Kidney (tissue), 13 donors: ENCODE measurements at regions not wholly inside any gene's neighbourhood (a gene's known extent, or its start where the extent isn't known, plus 50 kb on each side); places are given as distances from the start of the nearest gene placed in this dataset.

Experiments used
- DNase-seq, 5 donors: peaks; one replicate each; pipeline ENCODE4 v3.0.0-alpha.2; 2013 to 2020
- FAIRE-seq: peaks from 2 replicates; lab custom pipeline; 2012; peaks lifted over from hg19 to GRCh38; lab: Jason Lieb, UNC
- H3K27ac ChIP-seq, 2 donors: one replicate each; pipeline ENCODE4 v1.7.0; 2013; ENCODE audit warnings: low read depth in 2 of 2, low read length in 2 of 2, inconsistent platforms in 1 of 2
- H3K27me3 ChIP-seq: one replicate; pipeline ENCODE4 v1.7.1; 2013; ENCODE audit warnings: low read length, inconsistent platforms; ENCODE audit not compliant: control insufficient read depth, insufficient read depth
- H3K36me3 ChIP-seq, 3 donors: one replicate each; pipeline versions ENCODE4 v1.7.0 to v1.7.1; 2013; ENCODE audit warnings: low read length in 3 of 3, control low read depth in 1 of 3, inconsistent platforms in 1 of 3; ENCODE audit not compliant: insufficient read depth in 3 of 3, control insufficient read depth in 2 of 3
- H3K4me1 ChIP-seq, 3 donors: one replicate each; pipeline versions ENCODE4 v1.7.0 to v1.7.1; 2013; ENCODE audit warnings: low read length in 3 of 3, inconsistent platforms in 1 of 3, low read depth in 1 of 3; ENCODE audit not compliant: control insufficient read depth in 2 of 3, insufficient read depth in 2 of 3
- H3K4me3 ChIP-seq, 3 donors: one replicate each; pipeline versions ENCODE4 v1.7.0 to v1.8.1; 2013; ENCODE audit warnings: low read length in 3 of 3, control low read depth in 1 of 3, inconsistent platforms in 1 of 3
- H3K9ac ChIP-seq, 3 donors: one replicate each; pipeline versions ENCODE4 v1.7.0 to v1.7.1; 2013; ENCODE audit warnings: low read length in 3 of 3, control low read depth in 1 of 3, inconsistent platforms in 1 of 3
- H3K9me3 ChIP-seq, 3 donors: one replicate each; pipeline versions ENCODE4 v1.7.0 to v1.7.1; 2013; ENCODE audit warnings: low read length in 3 of 3, control low read depth in 1 of 3, inconsistent platforms in 1 of 3; ENCODE audit not compliant: control insufficient read depth in 2 of 3, insufficient read depth in 1 of 3
- intact Hi-C: fragments of 100-400 bp; cut with DNase I; formaldehyde crosslinking; loops from one replicate; pipeline ENCODE4 v1.11.1; 2022
- TF ChIP-seq, protein P1 (sequence below): IDR thresholded peaks from 3 replicates; pipeline ENCODE4 v1.5.1; 2012; ENCODE audit warnings: mild to moderate bottlenecking, moderate library complexity, borderline replicate concordance; ENCODE audit not compliant: insufficient read depth; ENCODE audit errors: extremely low read depth
- donor health status: control.
- donor health status: control.
- donor health status: control.
- donor health status: control.
- donor health status: control.
- donor health status: DM: yes; HTN: yes; CAD: no.
- donor health status: Normal renal cell carcinoma (clear cell type).

DNA sequence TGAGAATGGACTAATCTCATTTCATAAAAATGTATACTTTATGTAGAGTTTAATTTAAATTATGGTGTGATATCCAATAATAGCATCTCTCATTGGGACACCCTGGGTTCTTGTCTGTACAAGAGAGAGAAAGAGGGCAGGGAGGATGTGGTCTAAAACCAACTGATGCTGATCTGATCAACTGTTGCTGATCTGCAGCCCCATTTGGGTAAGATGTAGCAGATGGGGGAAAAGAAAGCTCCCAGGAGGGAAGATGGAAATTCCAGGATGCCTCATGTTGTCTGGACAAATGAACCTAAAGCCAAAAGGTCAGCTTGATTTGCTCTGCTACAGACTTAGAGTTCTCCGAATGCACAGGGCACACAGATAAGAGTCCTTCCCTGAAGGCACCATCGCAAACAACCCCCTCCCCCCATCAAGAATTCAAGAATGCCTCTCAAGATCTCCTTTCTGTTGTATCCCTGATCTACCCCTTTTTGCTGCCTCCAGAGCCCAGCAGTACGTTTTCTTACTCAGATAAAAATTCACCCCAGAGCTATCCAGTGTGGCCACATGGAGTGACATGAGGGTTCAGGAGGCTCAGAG, 171.4 kb upstream of the INHBA start:
- Histone ChIP-seq H3K9ac (no peak overlapping the region), H3K9me3 (no peaks in the 10 kb centered on the region), H3K27me3 (no peaks in the 10 kb centered on the region), H3K4me3 (no peak overlapping the region), H3K4me1 (no peaks in the 10 kb centered on the region), H3K36me3 (no peaks in the 10 kb centered on the region), H3K27ac (no peak overlapping the region)
- DNase-seq (no peak), FAIRE-seq (no peak)
- TF ChIP-seq, protein P1, sequence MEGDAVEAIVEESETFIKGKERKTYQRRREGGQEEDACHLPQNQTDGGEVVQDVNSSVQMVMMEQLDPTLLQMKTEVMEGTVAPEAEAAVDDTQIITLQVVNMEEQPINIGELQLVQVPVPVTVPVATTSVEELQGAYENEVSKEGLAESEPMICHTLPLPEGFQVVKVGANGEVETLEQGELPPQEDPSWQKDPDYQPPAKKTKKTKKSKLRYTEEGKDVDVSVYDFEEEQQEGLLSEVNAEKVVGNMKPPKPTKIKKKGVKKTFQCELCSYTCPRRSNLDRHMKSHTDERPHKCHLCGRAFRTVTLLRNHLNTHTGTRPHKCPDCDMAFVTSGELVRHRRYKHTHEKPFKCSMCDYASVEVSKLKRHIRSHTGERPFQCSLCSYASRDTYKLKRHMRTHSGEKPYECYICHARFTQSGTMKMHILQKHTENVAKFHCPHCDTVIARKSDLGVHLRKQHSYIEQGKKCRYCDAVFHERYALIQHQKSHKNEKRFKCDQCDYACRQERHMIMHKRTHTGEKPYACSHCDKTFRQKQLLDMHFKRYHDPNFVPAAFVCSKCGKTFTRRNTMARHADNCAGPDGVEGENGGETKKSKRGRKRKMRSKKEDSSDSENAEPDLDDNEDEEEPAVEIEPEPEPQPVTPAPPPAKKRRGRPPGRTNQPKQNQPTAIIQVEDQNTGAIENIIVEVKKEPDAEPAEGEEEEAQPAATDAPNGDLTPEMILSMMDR, result no peak
- intact Hi-C loops, result no loop called here

DNA sequence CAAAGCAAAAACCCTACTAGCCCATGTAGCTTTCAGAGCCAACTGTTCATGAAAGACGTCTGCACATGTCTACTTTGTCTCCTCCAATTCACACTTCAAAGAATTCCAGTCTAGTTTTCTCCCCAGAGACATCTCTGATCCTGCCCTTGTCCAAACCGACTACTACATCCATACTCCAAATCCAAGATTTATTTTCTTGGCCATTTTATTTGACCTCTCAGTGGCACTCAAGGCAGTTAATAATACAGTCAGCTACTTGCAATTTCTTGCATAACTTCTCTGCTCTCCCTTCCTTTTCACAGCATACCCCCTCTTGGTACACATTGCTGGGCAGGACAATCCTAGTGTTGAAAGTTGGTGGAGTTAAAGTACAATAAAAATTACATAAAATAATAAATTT, 170.9 kb upstream of the INHBA start:
- no peaks in the 10 kb centered on the region for H3K9me3 ChIP-seq
- no peaks in the 10 kb centered on the region for H3K36me3 ChIP-seq
- no peak for FAIRE-seq
- H3K27ac ChIP-seq, result no peak overlapping the region
- TF ChIP-seq, protein P1, result no peak
- H3K4me3 ChIP-seq, result no peak overlapping the region
- no peak overlapping the region for H3K9ac ChIP-seq
- peak in 1 of 5 donors; percentile 31 for DNase-seq
- H3K27me3 ChIP-seq, result no peaks in the 10 kb centered on the region
- intact Hi-C loops, result no loop called here
- H3K4me1 ChIP-seq, result no peaks in the 10 kb centered on the region

DNA sequence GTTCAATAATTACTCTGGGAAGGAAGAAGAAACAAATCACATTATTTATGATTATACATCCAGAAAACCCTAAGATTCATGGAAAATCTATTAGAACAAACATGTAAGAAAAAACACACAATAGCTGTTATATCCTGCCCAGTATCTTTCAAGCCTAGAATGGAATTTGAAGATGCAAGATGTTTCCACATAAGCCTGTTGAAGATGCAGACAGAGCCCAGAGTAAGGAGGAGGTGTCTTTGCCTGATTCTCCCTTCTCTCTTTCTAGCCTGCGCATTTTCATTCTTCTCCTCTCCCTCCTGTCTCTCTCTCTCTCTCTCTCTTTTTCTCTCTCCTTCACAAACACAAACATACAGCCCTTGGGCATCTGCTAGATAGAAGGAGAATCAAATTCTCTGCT, 170.1 kb upstream of the INHBA start:
- H3K27me3 ChIP-seq, result no peaks in the 10 kb centered on the region
- intact Hi-C loops, result no loop called here
- TF ChIP-seq, protein P1, result no peak

More for the DNA sequence above, 170.1 kb upstream of the INHBA start:
- Histone ChIP-seq H3K9ac (no peak overlapping the region), H3K27ac (no peak overlapping the region), H3K36me3 (no peaks in the 10 kb centered on the region), H3K4me1 (no peaks in the 10 kb centered on the region), H3K9me3 (no peaks in the 10 kb centered on the region), H3K4me3 (no peak overlapping the region)
- no peak for FAIRE-seq
- DNase-seq, result no peak
